Bronchial epithelial cell (primary cell): ENCODE measurements at regions not wholly inside any gene's neighbourhood (a gene's known extent, or its start where the extent isn't known, plus 50 kb on each side); places are given as distances from the start of the nearest gene placed in this dataset.

Experiments
- DNase-seq: peaks from one replicate; pipeline ENCODE4 v3.0.0-alpha.2; 2010; ENCODE audit warnings: low read depth
- FAIRE-seq: peaks from 2 replicates; lab custom pipeline; 2011; peaks lifted over from hg19 to GRCh38; lab: Jason Lieb, UNC
- H3K27me3 ChIP-seq: 2 replicates; pipeline ENCODE4 v1.5.1; 2011; ENCODE audit warnings: low read length; ENCODE audit not compliant: control insufficient read depth, insufficient read depth
- H3K36me3 ChIP-seq: 2 replicates; pipeline ENCODE4 v1.5.1; 2011; ENCODE audit warnings: low read length; ENCODE audit not compliant: control insufficient read depth, insufficient read depth
- H3K4me3 ChIP-seq: 2 replicates; pipeline ENCODE4 v1.5.1; 2011; ENCODE audit warnings: mild to moderate bottlenecking, low read depth, low read length, control low read depth
- TF ChIP-seq, protein P1 (sequence below): IDR thresholded peaks from 2 replicates; pipeline ENCODE4 v1.5.1; 2011; ENCODE audit warnings: mild to moderate bottlenecking, moderate library complexity, low read length, control low read depth, inconsistent platforms; ENCODE audit not compliant: insufficient read depth, severe bottlenecking

DNA sequence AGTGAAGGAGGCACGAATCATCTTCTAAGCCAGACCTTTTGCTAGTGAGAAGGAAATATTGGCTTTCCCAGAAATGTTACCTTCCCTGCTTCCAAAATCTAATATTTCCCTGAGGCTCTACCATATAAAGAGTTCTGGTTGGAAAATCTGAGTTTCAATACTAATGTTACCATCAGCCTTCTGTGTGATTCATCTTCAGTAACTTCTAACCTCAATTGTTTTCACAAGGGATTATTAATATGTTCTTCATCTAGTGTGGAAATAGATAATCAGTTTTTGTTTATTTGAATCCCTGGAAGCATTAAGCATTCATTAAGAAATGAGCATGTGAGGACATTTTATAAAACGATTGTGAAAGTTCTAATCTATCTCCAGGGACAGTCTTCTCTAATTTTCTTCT lies 720.9 kb downstream of the AACS start:
- no peak overlapping the region for H3K4me3 ChIP-seq
- DNase-seq (no peak), FAIRE-seq (no peak)
- H3K36me3 ChIP-seq = no peaks in the 10 kb centered on the region
- TF ChIP-seq, protein P1, sequence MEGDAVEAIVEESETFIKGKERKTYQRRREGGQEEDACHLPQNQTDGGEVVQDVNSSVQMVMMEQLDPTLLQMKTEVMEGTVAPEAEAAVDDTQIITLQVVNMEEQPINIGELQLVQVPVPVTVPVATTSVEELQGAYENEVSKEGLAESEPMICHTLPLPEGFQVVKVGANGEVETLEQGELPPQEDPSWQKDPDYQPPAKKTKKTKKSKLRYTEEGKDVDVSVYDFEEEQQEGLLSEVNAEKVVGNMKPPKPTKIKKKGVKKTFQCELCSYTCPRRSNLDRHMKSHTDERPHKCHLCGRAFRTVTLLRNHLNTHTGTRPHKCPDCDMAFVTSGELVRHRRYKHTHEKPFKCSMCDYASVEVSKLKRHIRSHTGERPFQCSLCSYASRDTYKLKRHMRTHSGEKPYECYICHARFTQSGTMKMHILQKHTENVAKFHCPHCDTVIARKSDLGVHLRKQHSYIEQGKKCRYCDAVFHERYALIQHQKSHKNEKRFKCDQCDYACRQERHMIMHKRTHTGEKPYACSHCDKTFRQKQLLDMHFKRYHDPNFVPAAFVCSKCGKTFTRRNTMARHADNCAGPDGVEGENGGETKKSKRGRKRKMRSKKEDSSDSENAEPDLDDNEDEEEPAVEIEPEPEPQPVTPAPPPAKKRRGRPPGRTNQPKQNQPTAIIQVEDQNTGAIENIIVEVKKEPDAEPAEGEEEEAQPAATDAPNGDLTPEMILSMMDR = no peak
- no peaks in the 10 kb centered on the region for H3K27me3 ChIP-seq

DNA sequence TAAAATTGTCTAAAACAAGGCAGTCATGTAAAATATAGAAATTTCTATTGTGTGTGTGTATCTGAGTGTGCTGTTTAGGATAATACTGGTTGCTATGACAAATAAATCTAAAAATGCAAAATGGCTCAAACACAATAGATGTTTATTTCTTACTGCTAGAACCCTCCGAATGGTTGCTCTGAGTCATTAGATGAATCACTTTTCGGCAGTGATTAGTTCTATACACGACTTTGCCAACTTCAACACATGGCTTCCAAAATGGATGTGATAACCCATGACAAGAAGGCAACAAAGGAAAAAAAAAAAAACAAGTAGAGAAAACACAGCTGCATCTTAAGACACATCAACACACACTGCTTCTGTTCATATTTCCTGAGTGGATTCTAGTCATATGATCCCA lies 729.2 kb downstream of the AACS start:
- H3K27me3 ChIP-seq = no peaks in the 10 kb centered on the region
- no peaks in the 10 kb centered on the region for H3K36me3 ChIP-seq
- DNase-seq (no peak), FAIRE-seq (peak; percentile 47)
- H3K4me3 ChIP-seq = no peak overlapping the region
- TF ChIP-seq, protein P1 = no peak

DNA sequence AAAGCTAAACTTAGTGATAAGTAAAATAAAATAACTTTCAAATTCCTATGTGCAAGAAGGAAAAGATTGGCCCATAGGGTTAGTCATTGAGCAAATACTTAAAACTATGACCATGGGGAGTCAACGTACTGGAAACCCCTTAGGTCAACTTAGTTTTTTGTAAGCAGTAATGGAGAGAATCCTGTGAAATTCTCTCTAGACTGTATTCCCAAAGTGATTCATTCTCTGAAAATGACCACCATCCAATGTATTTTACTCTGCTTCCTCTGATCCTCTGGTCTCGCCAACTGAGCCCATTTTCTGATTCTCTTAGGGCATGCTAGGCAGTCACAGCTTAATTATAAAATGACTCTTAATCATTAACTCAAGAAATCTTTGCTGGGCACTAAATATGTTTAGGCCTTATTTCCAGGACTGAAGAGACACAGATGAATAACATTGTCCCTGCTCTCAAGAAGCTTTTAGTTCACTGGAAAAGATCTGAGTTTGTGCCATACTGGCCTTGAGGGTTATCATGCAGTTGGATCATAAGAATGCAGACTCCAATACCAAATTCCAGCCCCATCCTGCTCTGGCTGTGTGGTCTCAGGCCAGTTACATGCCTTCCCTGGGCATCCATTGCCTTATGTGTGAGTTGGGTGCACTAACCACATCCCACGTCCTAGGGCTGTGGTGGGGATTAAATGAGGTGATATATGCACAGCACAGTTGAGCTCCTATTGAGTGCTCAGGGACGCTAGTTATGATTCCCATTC lies 732.4 kb downstream of the AACS start:
- TF ChIP-seq, protein P1 = no peak
- DNase-seq (no peak), FAIRE-seq (no peak)
- Histone ChIP-seq H3K27me3 (no peaks in the 10 kb centered on the region), H3K4me3 (no peak overlapping the region), H3K36me3 (no peaks in the 10 kb centered on the region)

DNA sequence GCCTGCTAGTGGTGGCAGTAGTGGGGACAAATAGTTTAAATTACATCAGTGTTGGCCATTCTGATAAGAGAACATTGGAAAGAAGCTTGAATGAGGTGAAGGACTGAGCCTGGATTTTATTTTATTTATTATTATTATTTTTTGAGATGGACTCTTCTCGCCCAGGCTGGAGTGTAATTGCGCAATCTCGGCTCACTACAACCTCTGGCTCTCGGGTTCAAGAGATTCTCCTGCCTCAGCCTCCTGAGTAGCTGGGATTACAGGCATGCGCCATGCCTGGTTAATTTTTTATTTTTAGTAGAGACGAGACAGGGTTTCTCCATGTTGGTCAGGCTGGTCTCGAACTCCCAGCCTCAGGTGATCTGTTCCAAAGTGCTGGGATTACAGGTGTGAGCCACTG lies 739.4 kb downstream of the AACS start:
- Histone ChIP-seq H3K27me3 (no peaks in the 10 kb centered on the region), H3K4me3 (no peak overlapping the region), H3K36me3 (no peaks in the 10 kb centered on the region)
- no peak for DNase-seq
- no peak for FAIRE-seq
- TF ChIP-seq, protein P1 = no peak

DNA sequence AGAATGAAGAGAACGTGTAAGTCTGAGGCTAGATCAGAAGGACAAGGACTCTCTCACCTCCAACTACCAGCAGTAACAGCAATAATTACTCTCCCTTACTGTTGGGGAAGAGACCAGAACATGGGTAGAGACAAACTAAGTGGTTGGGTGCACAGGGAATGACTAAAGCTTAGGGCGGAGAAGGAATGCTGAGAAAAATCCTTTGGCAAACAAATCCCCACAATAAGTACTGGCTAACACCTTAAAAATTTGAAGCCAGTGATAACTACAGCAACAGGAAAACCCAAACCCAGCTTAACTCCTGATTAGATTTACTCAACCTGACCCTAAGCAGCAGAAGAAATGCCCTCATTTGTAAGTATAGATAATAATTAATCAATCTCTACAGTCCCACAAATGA lies 759.0 kb downstream of the AACS start:
- TF ChIP-seq, protein P1 = no peak
- FAIRE-seq = no peak

DNA sequence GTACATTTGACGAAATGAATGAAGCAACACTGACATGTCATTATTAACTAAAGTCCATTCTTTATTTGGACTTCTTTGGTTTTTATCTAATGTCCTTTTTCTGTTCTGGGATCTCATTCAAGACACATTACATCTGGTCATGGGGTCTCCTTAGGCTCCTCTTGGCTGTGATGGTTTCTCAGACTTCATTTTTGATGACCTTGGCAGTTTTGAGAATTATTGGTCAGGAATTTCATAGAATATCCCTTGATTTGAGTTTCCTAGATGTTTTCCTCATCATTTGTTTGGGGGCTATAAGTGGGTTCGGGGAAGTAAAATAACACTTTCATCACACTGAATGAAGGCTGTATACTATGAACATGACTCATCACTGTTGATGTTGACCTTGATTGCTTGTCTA lies 770.6 kb downstream of the AACS start:
- Histone ChIP-seq H3K27me3 (no peaks in the 10 kb centered on the region), H3K4me3 (no peak overlapping the region), H3K36me3 (no peaks in the 10 kb centered on the region)
- DNase-seq (no peak), FAIRE-seq (no peak)
- TF ChIP-seq, protein P1 = no peak

More for the DNA sequence above, 759.0 kb downstream of the AACS start:
- DNase-seq = peak; percentile 0
- H3K36me3 ChIP-seq = no peaks in the 10 kb centered on the region
- H3K27me3 ChIP-seq = no peaks in the 10 kb centered on the region
- H3K4me3 ChIP-seq = no peak overlapping the region
